ENCODE measurements at regions not wholly inside any gene's neighbourhood (a gene's known extent, or its start where the extent isn't known, plus 50 kb on each side); places are given as distances from the start of the nearest gene placed in this dataset.

DNA sequence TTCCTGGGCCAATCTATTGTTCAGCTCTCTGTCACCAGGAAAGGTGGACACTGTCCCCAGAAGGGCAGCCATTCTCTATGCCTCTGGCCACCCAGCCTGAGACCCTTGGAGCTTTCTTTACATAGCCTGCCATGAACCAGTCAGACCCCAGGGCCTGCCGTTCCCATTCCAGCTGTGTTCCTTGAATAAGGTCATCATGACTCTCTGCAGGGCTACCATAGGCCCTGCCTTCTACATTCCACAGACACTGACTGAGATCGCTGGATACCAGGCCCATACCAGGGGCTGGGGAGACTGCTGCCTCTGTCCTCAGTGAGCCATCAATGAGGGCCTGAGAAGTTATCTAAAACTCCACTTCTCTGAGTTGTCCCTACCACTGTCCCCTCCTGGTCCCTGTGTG is 75.5 kb downstream of the SYNE3 start:
- no peaks in the 10 kb centered on the region for H3K36me3 ChIP-seq (replicated peaks)
- no peak overlapping the region for H3K4me3 ChIP-seq (ENCODE audit: low read depth, low read length)
- TF ChIP-seq, protein P1, sequence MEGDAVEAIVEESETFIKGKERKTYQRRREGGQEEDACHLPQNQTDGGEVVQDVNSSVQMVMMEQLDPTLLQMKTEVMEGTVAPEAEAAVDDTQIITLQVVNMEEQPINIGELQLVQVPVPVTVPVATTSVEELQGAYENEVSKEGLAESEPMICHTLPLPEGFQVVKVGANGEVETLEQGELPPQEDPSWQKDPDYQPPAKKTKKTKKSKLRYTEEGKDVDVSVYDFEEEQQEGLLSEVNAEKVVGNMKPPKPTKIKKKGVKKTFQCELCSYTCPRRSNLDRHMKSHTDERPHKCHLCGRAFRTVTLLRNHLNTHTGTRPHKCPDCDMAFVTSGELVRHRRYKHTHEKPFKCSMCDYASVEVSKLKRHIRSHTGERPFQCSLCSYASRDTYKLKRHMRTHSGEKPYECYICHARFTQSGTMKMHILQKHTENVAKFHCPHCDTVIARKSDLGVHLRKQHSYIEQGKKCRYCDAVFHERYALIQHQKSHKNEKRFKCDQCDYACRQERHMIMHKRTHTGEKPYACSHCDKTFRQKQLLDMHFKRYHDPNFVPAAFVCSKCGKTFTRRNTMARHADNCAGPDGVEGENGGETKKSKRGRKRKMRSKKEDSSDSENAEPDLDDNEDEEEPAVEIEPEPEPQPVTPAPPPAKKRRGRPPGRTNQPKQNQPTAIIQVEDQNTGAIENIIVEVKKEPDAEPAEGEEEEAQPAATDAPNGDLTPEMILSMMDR (IDR thresholded peaks at IDR 0.05; ENCODE audit: low read depth, low read length, missing control alignments) = no peak
- H3K27me3 ChIP-seq (replicated peaks) = no peaks in the 10 kb centered on the region
- H3K27ac ChIP-seq = no peak overlapping the region
- peak; percentile 46 for DNase-seq
- in situ Hi-C loops (cut with HindIII; ENCODE audit: low pct_ligation_motif_present, low sequenced_read_pairs) = no loop called here

DNA sequence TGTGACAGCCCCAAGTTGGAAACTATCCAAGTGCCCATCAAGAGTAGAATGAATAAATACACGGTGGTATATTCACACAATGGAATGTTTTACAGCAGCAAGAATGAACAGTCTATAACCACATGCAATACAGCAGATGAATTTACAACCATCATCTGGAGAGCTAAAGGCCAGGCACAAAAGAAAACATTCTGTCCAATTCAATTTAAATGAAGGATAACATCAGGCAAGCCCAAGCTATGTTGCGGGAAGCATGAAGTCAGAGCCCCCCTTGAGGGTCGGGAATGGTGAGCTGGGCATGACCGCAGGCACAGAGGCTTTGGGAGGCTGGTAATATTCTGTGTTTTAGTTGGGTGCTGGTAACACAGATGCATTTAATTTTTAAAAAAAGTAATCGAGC is 76.0 kb downstream of the SYNE3 start:
- no peaks in the 10 kb centered on the region for H3K27me3 ChIP-seq (replicated peaks)
- no peak for DNase-seq
- H3K4me3 ChIP-seq (ENCODE audit: low read depth, low read length) = no peak overlapping the region
- H3K27ac ChIP-seq = no peak overlapping the region
- TF ChIP-seq, protein P1 (IDR thresholded peaks at IDR 0.05; ENCODE audit: low read depth, low read length, missing control alignments) = no peak
- H3K36me3 ChIP-seq (replicated peaks) = no peaks in the 10 kb centered on the region
- in situ Hi-C loops (cut with HindIII; ENCODE audit: low pct_ligation_motif_present, low sequenced_read_pairs) = no loop called here

DNA sequence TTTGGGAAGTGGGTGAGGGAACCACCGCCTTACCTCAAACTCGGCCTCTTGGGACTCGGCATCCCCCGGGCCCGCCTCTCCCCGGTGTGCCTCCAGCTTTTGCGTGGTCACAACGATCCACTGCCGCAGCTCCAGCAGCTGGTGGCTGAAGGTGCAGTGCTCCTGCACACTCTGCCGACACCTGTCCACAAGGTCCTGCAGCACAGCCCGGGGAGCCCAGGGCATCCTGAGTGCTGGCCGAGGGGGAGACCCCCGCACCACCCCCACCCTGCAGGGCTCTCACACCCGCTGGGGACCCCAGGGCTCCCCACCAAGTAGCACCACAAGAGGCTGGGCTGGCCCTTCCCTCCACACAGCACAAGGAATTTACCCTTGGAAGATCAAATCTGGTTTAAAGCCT is 76.6 kb downstream of the SYNE3 start:
- no peak for DNase-seq
- Histone ChIP-seq H3K27me3 (replicated peaks) (no peaks in the 10 kb centered on the region), H3K27ac (no peak overlapping the region), H3K36me3 (replicated peaks) (no peaks in the 10 kb centered on the region), H3K4me3 (ENCODE audit: low read depth, low read length) (no peak overlapping the region)
- TF ChIP-seq, protein P1 (IDR thresholded peaks at IDR 0.05; ENCODE audit: low read depth, low read length, missing control alignments) = no peak
- in situ Hi-C loops (cut with HindIII; ENCODE audit: low pct_ligation_motif_present, low sequenced_read_pairs) = no loop called here

DNA sequence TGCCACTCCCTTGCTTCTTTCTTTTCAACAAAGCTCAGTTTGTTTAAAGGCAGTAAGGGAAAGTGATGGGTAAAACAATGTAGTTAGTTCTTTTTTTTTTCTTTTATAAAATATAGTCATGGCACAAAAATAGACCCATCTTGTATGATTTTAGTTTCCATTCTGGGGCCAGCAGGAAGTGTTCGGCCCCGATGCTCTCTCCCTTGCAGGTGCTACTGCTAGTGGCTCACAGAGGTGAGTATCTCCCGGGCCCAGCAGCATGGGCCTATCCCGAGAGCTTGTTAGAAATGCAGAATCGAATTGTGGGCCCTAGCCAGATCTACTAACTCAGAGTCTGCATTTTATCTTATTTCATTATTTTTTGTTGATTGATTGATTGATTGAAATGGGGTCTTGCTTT is 78.7 kb downstream of the SYNE3 start:
- H3K27me3 ChIP-seq (replicated peaks) = no peaks in the 10 kb centered on the region
- no peak overlapping the region for H3K27ac ChIP-seq
- TF ChIP-seq, protein P1 (IDR thresholded peaks at IDR 0.05; ENCODE audit: low read depth, low read length, missing control alignments) = no peak
- no peak overlapping the region for H3K4me3 ChIP-seq (ENCODE audit: low read depth, low read length)
- in situ Hi-C loops (cut with HindIII; ENCODE audit: low pct_ligation_motif_present, low sequenced_read_pairs) = no loop called here
- no peaks in the 10 kb centered on the region for H3K36me3 ChIP-seq (replicated peaks)
- DNase-seq = no peak

DNA sequence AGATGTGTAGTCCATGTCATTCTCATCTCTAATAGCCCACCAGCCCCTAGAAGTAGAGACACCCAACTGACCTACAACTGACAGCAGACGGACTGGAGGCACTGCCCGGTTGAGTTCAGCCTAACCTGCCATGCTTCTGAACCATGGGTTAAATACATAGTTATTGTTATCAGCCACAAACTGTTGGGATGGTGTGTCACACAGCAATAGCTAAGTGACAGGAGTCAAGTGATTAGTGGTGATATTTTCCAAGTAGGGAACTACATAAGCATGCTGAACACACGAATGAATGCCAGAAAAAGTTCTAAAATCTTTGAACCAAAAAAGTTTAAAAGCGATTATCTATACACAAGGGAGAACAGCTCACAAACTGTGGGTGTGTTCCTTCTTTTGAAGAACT is 80.1 kb downstream of the SYNE3 start:
- Histone ChIP-seq H3K36me3 (replicated peaks) (no peaks in the 10 kb centered on the region), H3K27me3 (replicated peaks) (no peaks in the 10 kb centered on the region), H3K27ac (no peak overlapping the region), H3K4me3 (ENCODE audit: low read depth, low read length) (no peak overlapping the region)
- TF ChIP-seq, protein P1 (IDR thresholded peaks at IDR 0.05; ENCODE audit: low read depth, low read length, missing control alignments) = no peak
- DNase-seq = no peak
- in situ Hi-C loops (cut with HindIII; ENCODE audit: low pct_ligation_motif_present, low sequenced_read_pairs) = no loop called here

DNA sequence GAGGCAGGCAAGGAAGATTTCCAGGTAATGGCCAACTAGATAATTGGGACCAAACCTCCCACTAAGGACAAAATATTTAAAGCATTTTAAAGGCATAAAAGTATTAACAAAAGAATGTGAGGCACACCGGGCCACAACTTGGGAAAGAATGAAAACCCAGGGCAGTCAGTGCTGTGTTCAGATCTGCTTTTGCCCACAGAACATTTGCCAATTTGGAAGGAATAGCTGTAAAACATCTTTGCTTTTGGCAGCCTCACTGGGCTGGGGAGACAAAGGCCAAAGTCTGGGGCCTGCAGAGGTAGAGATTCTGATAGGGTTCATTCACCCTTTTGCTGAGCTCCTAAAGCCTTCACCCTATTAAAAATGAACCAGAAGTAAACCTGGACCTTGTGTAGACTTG is 82.3 kb downstream of the SYNE3 start:
- Histone ChIP-seq H3K27ac (no peak overlapping the region), H3K4me3 (ENCODE audit: low read depth, low read length) (no peak overlapping the region), H3K36me3 (replicated peaks) (no peaks in the 10 kb centered on the region), H3K27me3 (replicated peaks) (no peaks in the 10 kb centered on the region)
- TF ChIP-seq, protein P1 (IDR thresholded peaks at IDR 0.05; ENCODE audit: low read depth, low read length, missing control alignments) = no peak
- in situ Hi-C loops (cut with HindIII; ENCODE audit: low pct_ligation_motif_present, low sequenced_read_pairs) = no loop called here
- DNase-seq = no peak
